IMR-90 (cell line): ENCODE measurements at regions not wholly inside any gene's neighbourhood (a gene's known extent, or its start where the extent isn't known, plus 50 kb on each side); places are given as distances from the start of the nearest gene placed in this dataset.
A peak's percentile ranks its signal among the peaks of the same experiment; 100 is the strongest.

Experiments used
- ATAC-seq: fragments of 200-7000 bp; cut with Tn5 transposase; 2 replicates; pipeline ENCODE4 v1.9.1; 2020; ENCODE audit warnings: low read depth, mild to moderate bottlenecking, moderate library complexity
- BruUV-seq: library from RNA; stranded (reverse); fragments of 400-500 nt; replicated peaks from 2 replicates; lab custom pipeline; 2021; lab: Mats Ljungman, UMichigan
- CTCF ChIA-PET: fragments of 300-600 bp; formaldehyde crosslinking; extraction: SDS; loops from one replicate; lab custom pipeline; 2021; ENCODE audit warnings: antibody characterized with exemption; lab: Yijun Ruan, JAX
- POLR2A ChIA-PET: fragments of 300-600 bp; sonication (Branson Sonifier 250); formaldehyde crosslinking; loops from one replicate; lab custom pipeline; 2022; ENCODE audit warnings: antibody characterized with exemption; ENCODE audit not compliant: unreplicated experiment; lab: Charles Lee
- DNase-seq: peaks from one replicate; pipeline ENCODE4 v3.0.0; 2013
- H2AFZ ChIP-seq: replicated peaks from 2 replicates; pipeline ENCODE3; 2013; ENCODE audit warnings: low read length, mild to moderate bottlenecking; ENCODE audit not compliant: poor library complexity
- H2AK5ac ChIP-seq: 2 replicates; pipeline ENCODE4 v1.6.1; 2013; ENCODE audit warnings: low read depth, low read length, inconsistent platforms
- H2AK9ac ChIP-seq: replicated peaks from 2 replicates; pipeline ENCODE3; 2013; ENCODE audit warnings: mild to moderate bottlenecking, low read depth, low read length, moderate library complexity; ENCODE audit not compliant: poor library complexity
- H2BK120ac ChIP-seq: 2 replicates; pipeline ENCODE4 v1.6.1; 2013; ENCODE audit warnings: low read depth, low read length, inconsistent platforms
- H2BK15ac ChIP-seq: 3 replicates; pipeline ENCODE4 v1.6.1; 2013; ENCODE audit warnings: low read depth, low read length, inconsistent platforms
- H2BK20ac ChIP-seq: 2 replicates; pipeline ENCODE4 v1.6.1; 2013; ENCODE audit warnings: low read depth, mild to moderate bottlenecking, inconsistent platforms, low read length, moderate library complexity
- H2BK5ac ChIP-seq: 2 replicates; pipeline ENCODE4 v1.6.1; 2013; ENCODE audit warnings: mild to moderate bottlenecking, low read depth, low read length, inconsistent platforms; ENCODE audit not compliant: poor library complexity, severe bottlenecking
- H3K14ac ChIP-seq: replicated peaks from 2 replicates; pipeline ENCODE4 v1.6.1; 2013; ENCODE audit warnings: low read depth, low read length, inconsistent platforms
- H3K18ac ChIP-seq: 2 replicates; pipeline ENCODE4 v1.6.1; 2013; ENCODE audit warnings: low read depth, low read length, control low read depth
- H3K23ac ChIP-seq: 2 replicates; pipeline ENCODE4 v1.6.1; 2013; ENCODE audit warnings: low read depth, low read length, inconsistent platforms
- H3K27ac ChIP-seq: 2 replicates; pipeline ENCODE4 v1.5.1; 2013; ENCODE audit warnings: mild to moderate bottlenecking, control low read depth, low read length; ENCODE audit not compliant: insufficient read depth
- H3K27me3 ChIP-seq: 2 replicates; pipeline ENCODE4 v1.6.1; 2013; ENCODE audit warnings: low read length; ENCODE audit not compliant: control insufficient read depth, insufficient read depth
- H3K36me3 ChIP-seq: 2 replicates; pipeline ENCODE4 v1.6.1; 2013; ENCODE audit warnings: low read length, mixed read lengths; ENCODE audit not compliant: control insufficient read depth, insufficient read depth
- H3K4ac ChIP-seq: 2 replicates; pipeline ENCODE4 v1.6.1; 2013; ENCODE audit warnings: low read depth, low read length, inconsistent platforms
- H3K4me1 ChIP-seq: 2 replicates; pipeline ENCODE4 v1.6.1; 2013; ENCODE audit warnings: low read length, mixed read lengths; ENCODE audit not compliant: control insufficient read depth, insufficient read depth
- H3K4me2 ChIP-seq: 2 replicates; pipeline ENCODE4 v1.6.1; 2013; ENCODE audit warnings: low read depth, mild to moderate bottlenecking, control low read depth, low read length, moderate library complexity
- H3K4me3 ChIP-seq: 2 replicates; pipeline ENCODE4 v1.5.1; 2013; ENCODE audit warnings: low read depth, mild to moderate bottlenecking, control low read depth, low read length, moderate library complexity; ENCODE audit not compliant: insufficient read depth
- H3K56ac ChIP-seq: 2 replicates; pipeline ENCODE4 v1.6.1; 2013; ENCODE audit warnings: low read length, inconsistent platforms; ENCODE audit not compliant: insufficient read depth; ENCODE audit errors: extremely low read depth
- H3K79me1 ChIP-seq, 2 experiments: 2 replicates each; pipeline ENCODE4 v1.6.1; 2013; ENCODE audit warnings: low read length in 2 of 2, inconsistent platforms in 1 of 2, low read depth in 1 of 2
- H3K9ac ChIP-seq: 2 replicates; pipeline ENCODE4 v1.6.1; 2013; ENCODE audit warnings: low read depth, low read length, control low read depth
- H3K9me1 ChIP-seq: 2 replicates; pipeline ENCODE4 v1.6.1; 2013; ENCODE audit warnings: low read length, inconsistent platforms; ENCODE audit not compliant: insufficient read depth
- H3K9me3 ChIP-seq: 2 replicates; pipeline ENCODE4 v1.6.1; 2013; ENCODE audit warnings: low read length; ENCODE audit not compliant: control insufficient read depth, insufficient read depth
- H4K20me1 ChIP-seq: 2 replicates; pipeline ENCODE4 v1.6.1; 2013; ENCODE audit warnings: low read length, inconsistent platforms; ENCODE audit not compliant: insufficient read depth
- H4K5ac ChIP-seq: 2 replicates; pipeline ENCODE4 v1.6.1; 2013; ENCODE audit warnings: mild to moderate bottlenecking, low read depth, low read length, control low read depth
- H4K8ac ChIP-seq, 2 experiments: 2 replicates each; pipeline ENCODE4 v1.6.1; 2013; ENCODE audit warnings: low read depth in 2 of 2, low read length in 2 of 2, control low read depth in 1 of 2, inconsistent platforms in 1 of 2
- H4K91ac ChIP-seq: 2 replicates; pipeline ENCODE4 v1.6.1; 2013; ENCODE audit warnings: low read depth, low read length, inconsistent platforms; ENCODE audit not compliant: insufficient read depth
- BHLHE40 ChIP-seq: fragments of 150-350 bp; IDR thresholded peaks from 2 replicates; pipeline ENCODE4 v1.6.1; 2016; ENCODE audit warnings: mild to moderate bottlenecking, low read depth, low read length
- CEBPB ChIP-seq: IDR thresholded peaks from 2 replicates; pipeline ENCODE4 v1.6.1; 2012; ENCODE audit warnings: low read depth, low read length, improper control_type of control experiment
- MXI1 ChIP-seq: IDR thresholded peaks from 2 replicates; pipeline ENCODE4 v1.6.1; 2012; ENCODE audit warnings: low read depth, mild to moderate bottlenecking, low read length, moderate library complexity, borderline replicate concordance
- NFE2L2 ChIP-seq: fragments of 150-350 bp; IDR thresholded peaks from 2 replicates; pipeline ENCODE4 v1.6.1; 2016; ENCODE audit warnings: low read depth, mild to moderate bottlenecking, low read length
- RCOR1 ChIP-seq: IDR thresholded peaks from 2 replicates; pipeline ENCODE4 v1.6.1; 2012; ENCODE audit warnings: mild to moderate bottlenecking, low read length, improper control_type of control experiment; ENCODE audit not compliant: insufficient replicate concordance
- RFX5 ChIP-seq: IDR thresholded peaks from 2 replicates; pipeline ENCODE4 v1.8.0; 2012; ENCODE audit warnings: low read depth, mild to moderate bottlenecking, low read length, moderate library complexity
- SMC3 ChIP-seq: fragments of 150-350 bp; IDR thresholded peaks from 2 replicates; pipeline ENCODE4 v1.6.1; 2016; ENCODE audit warnings: low read depth, mild to moderate bottlenecking, antibody characterized with exemption, low read length, moderate library complexity
- WGBS, 2 experiments: methylation state at CpG; one replicate each; pipeline versions ENCODE4 v1.1.5 to v1.1.7; 2013; ENCODE audit warnings: missing lambda C conversion rate in 2 of 2; ENCODE audit not compliant: insufficient read length in 1 of 2; ENCODE audit errors: extremely low coverage in 2 of 2; 5-methylcytosine and 5-hydroxymethylcytosine counted together
- dilution Hi-C: fragments of 300-500 bp; cut with HindIII; formaldehyde crosslinking; loops from one replicate; pipeline ENCODE4 v1.14.3; 2018; ENCODE audit warnings: low sequenced_read_pairs; ENCODE audit not compliant: unreplicated experiment
- in situ Hi-C: fragments of 300-500 bp; cut with MboI; formaldehyde crosslinking; loops from 3 replicates; pipeline ENCODE4 v1.14.3; 2019; ENCODE audit warnings: low sequenced_read_pairs, inconsistent platforms, mixed read lengths
- intact Hi-C: fragments of 100-400 bp; cut with micrococcal nuclease; formaldehyde crosslinking; loops from 2 replicates; pipeline ENCODE4 v1.10.0; 2022

DNA sequence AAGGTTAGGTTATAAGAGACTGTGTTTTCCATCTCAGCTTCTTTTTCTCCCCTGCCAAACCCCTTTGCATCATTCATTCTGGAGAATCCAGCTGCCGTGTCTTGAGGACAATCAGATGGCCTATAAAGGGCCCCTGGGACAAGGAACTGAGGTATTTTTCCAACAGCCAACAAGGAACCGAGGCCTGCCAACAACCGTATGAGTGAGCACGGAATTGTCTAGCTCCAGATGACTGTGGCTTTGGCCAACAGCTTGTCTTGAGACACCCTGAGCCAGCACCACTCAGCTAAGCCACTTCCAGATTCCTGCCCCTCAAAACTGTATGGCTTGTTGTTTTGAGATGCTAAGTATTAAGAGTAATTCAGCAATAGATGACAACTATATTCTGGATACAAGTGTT, 433.7 kb upstream of the HSF2 start:
- dilution Hi-C loops = no loop called here
- Histone ChIP-seq H3K79me1 (no peaks in the 10 kb centered on the region), H4K8ac (no peak overlapping the region), H4K91ac (no peak overlapping the region), H3K4me3 (no peak overlapping the region), H3K18ac (no peak overlapping the region), H3K56ac (no peak overlapping the region), H3K14ac (no peak overlapping the region; the same call in 1 of the 2 replicates), H2AK5ac (peak overlapping the region; percentile 59; the same call in 1 of the 2 replicates), H2BK120ac (0 out of 2 replicates have a peak overlapping the region, but pooled peaks have one; percentile 18), H3K27me3 (no peaks in the 10 kb centered on the region), H3K4me2 (no peak overlapping the region), H2AFZ (peak overlapping the region; percentile 14), H3K4me1 (no peaks in the 10 kb centered on the region), H3K36me3 (no peaks in the 10 kb centered on the region), H3K4ac (peak overlapping the region; percentile 29; the same call in 1 of the 2 replicates), H3K9ac (no peak overlapping the region), H2BK5ac (no peak overlapping the region), H3K9me1 (no peaks in the 10 kb centered on the region), H4K20me1 (no peaks in the 10 kb centered on the region), H3K9me3 (no peaks in the 10 kb centered on the region), H2BK15ac (no peak overlapping the region; the same call in 2 of the 3 replicates), H3K23ac (no peak overlapping the region), H2BK20ac (peak overlapping the region; percentile 58; the same call in 1 of the 2 replicates), H4K5ac (no peak overlapping the region), H2AK9ac (no peak overlapping the region), H3K27ac (no peak overlapping the region)
- ChIA-PET POLR2A (no interaction called here), CTCF (no interaction called here)
- WGBS, 2 experiments = no CpG with 5 or more reads among the region's 4 CpGs
- intact Hi-C loops = no loop called here
- in situ Hi-C loops = no loop called here
- ATAC-seq = no peak
- no TSS peak for BruUV-seq
- DNase-seq = no peak
- no peak for TF ChIP-seq RCOR1
- TF ChIP-seq NFE2L2 = no peak
- no peak for TF ChIP-seq CEBPB
- no peak for TF ChIP-seq SMC3
- TF ChIP-seq RFX5 = no peak
- no peak for TF ChIP-seq BHLHE40
- TF ChIP-seq MXI1 = no peak
